GM19372 (cell line): ENCODE measurements at regions not wholly inside any gene's neighbourhood (a gene's known extent, or its start where the extent isn't known, plus 50 kb on each side); places are given as distances from the start of the nearest gene placed in this dataset.

ENCODE experiments used
- ATAC-seq: cut with Tn5 transposase; IDR thresholded peaks from one replicate; pipeline ENCODE4 v1.9.1; 2021; ENCODE audit warnings: mild to moderate bottlenecking, low read depth, moderate library complexity; ENCODE audit not compliant: unreplicated experiment

- no peak for ATAC-seq
Measured at GRCh38 chr3:152095472-152095871, 173.3 kb upstream of the MBNL1 start.

- ATAC-seq: no peak
Measured at GRCh38 chr3:152096280-152096906, 172.3 kb upstream of the MBNL1 start.

GRCh38 chr3:152097120-152097519, 171.6 kb upstream of the MBNL1 start:
- no peak for ATAC-seq

- no peak for ATAC-seq
Measured at GRCh38 chr3:152097770-152098169, 171.0 kb upstream of the MBNL1 start.

GRCh38 chr3:152100491-152101132, 168.1 kb upstream of the MBNL1 start:
- peak; percentile 97 for ATAC-seq

- ATAC-seq: no peak
Measured at GRCh38 chr3:152102410-152102809, 166.3 kb upstream of the MBNL1 start.

GRCh38 chr3:152103257-152103656, 165.5 kb upstream of the MBNL1 start:
- no peak for ATAC-seq

GRCh38 chr3:152104847-152105415, 163.8 kb upstream of the MBNL1 start:
- no peak for ATAC-seq

- no peak for ATAC-seq
Measured at GRCh38 chr3:152105446-152105845, 163.3 kb upstream of the MBNL1 start.

GRCh38 chr3:152109038-152109437, 159.7 kb upstream of the MBNL1 start:
- ATAC-seq: no peak

- no peak for ATAC-seq
Measured at GRCh38 chr3:152113413-152113812, 155.3 kb upstream of the MBNL1 start.

GRCh38 chr3:152113992-152114651, 154.6 kb upstream of the MBNL1 start:
- ATAC-seq: no peak

GRCh38 chr3:152120601-152121269, 148.0 kb upstream of the MBNL1 start:
- ATAC-seq: no peak

GRCh38 chr3:152121270-152121636, 147.5 kb upstream of the MBNL1 start:
- ATAC-seq: no peak

GRCh38 chr3:152122851-152123250, 145.9 kb upstream of the MBNL1 start:
- no peak for ATAC-seq

- no peak for ATAC-seq
Measured at GRCh38 chr3:152123457-152123856, 145.3 kb upstream of the MBNL1 start.

GRCh38 chr3:152126260-152126659, 142.5 kb upstream of the MBNL1 start:
- no peak for ATAC-seq

GRCh38 chr3:152127058-152127457, 141.7 kb upstream of the MBNL1 start:
- peak; percentile 96 for ATAC-seq

- ATAC-seq: no peak
Measured at GRCh38 chr3:152128356-152128755, 140.4 kb upstream of the MBNL1 start.

GRCh38 chr3:152139651-152140050, 129.1 kb upstream of the MBNL1 start:
- ATAC-seq: no peak

GRCh38 chr3:152146461-152146860, 122.3 kb upstream of the MBNL1 start:
- ATAC-seq: no peak
